Sigmoid colon (tissue), 3 donors: ENCODE measurements at regions not wholly inside any gene's neighbourhood (a gene's known extent, or its start where the extent isn't known, plus 50 kb on each side); places are given as distances from the start of the nearest gene placed in this dataset.

Experiments used
- CTCF ChIP-seq, 4 experiments: fragments of 450-650 bp in 3 of 4; fragments of 200-600 bp in 1 of 4; IDR thresholded peaks; one replicate each; pipeline ENCODE4 v1.5.1; 2016 to 2019; ENCODE audit warnings: antibody characterized with exemption in 4 of 4, mild to moderate bottlenecking in 3 of 4, moderate library complexity in 2 of 4
- POLR2A ChIP-seq, 2 donors: fragments of 450-650 bp; IDR thresholded peaks; one replicate each; pipeline ENCODE4 v1.6.1; 2016; ENCODE audit warnings: antibody characterized with exemption in 2 of 2, mild to moderate bottlenecking in 2 of 2, moderate library complexity in 2 of 2

GRCh38 chr14:101460521-101460920, 100.8 kb upstream of the DIO3 start:
- no peak for TF ChIP-seq CTCF (IDR thresholded peaks at IDR 0.05)
- TF ChIP-seq POLR2A (IDR thresholded peaks at IDR 0.05), result no peak
